ENCODE measurements at regions not wholly inside any gene's neighbourhood (a gene's known extent, or its start where the extent isn't known, plus 50 kb on each side); places are given as distances from the start of the nearest gene placed in this dataset.
"Not testable (repeated sequence)": the region's sequence is repeated elsewhere in the genome, so short reads cannot be mapped to it uniquely, and the experiment has no call there.

- no peaks in the 10 kb centered on the region for H3K36me3 ChIP-seq (ENCODE audit: control insufficient read depth, insufficient read depth, low read length)
- no peaks in the 10 kb centered on the region for H3K27me3 ChIP-seq (ENCODE audit: control insufficient read depth, insufficient read depth, low read length)
- no peak overlapping the region for H2BK120ac ChIP-seq (ENCODE audit: low read depth, low read length)
- intact Hi-C loops (cut with micrococcal nuclease) = no loop called here
- WGBS, 2 experiments (ENCODE audit: extremely low coverage in 2 of 2, insufficient read length in 1 of 2) = no CpG with 5 or more reads among the region's 3 CpGs
- H3K56ac ChIP-seq (ENCODE audit: extremely low read depth, insufficient read depth, low read length) = no peak overlapping the region
- ChIA-PET POLR2A (ENCODE audit: unreplicated experiment) (no interaction called here), CTCF (no interaction called here)
- no peak overlapping the region for H3K14ac ChIP-seq (replicated peaks; ENCODE audit: low read depth, low read length)
- no peak overlapping the region for H2BK20ac ChIP-seq (ENCODE audit: low read depth, low read length)
- no peak overlapping the region for H2BK5ac ChIP-seq (ENCODE audit: low read depth, low read length, poor library complexity, severe bottlenecking)
- H3K9me1 ChIP-seq (ENCODE audit: insufficient read depth, low read length) = no peaks in the 10 kb centered on the region
- H4K8ac ChIP-seq (ENCODE audit: low read depth in 2 of 2, low read length in 2 of 2) = no peak overlapping the region
- H2BK15ac ChIP-seq (ENCODE audit: low read depth, low read length) = no peak overlapping the region
- no peak overlapping the region for H3K4ac ChIP-seq (ENCODE audit: low read depth, low read length)
- no peak overlapping the region for H3K4me2 ChIP-seq (ENCODE audit: low read depth, low read length)
- H4K91ac ChIP-seq (ENCODE audit: insufficient read depth, low read depth, low read length) = no peak overlapping the region
- DNase-seq (peak; percentile 44), ATAC-seq (ENCODE audit: low read depth) (no peak)
- H3K27ac ChIP-seq (ENCODE audit: insufficient read depth, low read length) = no peak overlapping the region
- H3K4me1 ChIP-seq (ENCODE audit: control insufficient read depth, insufficient read depth, low read length) = no peaks in the 10 kb centered on the region; the same call in 1 of the 2 replicates
- no peak overlapping the region for H4K5ac ChIP-seq (ENCODE audit: low read depth, low read length)
- dilution Hi-C loops (cut with HindIII; ENCODE audit: low sequenced_read_pairs, unreplicated experiment) = no loop called here
- H2AFZ ChIP-seq (replicated peaks; ENCODE audit: low read length, poor library complexity) = no peak overlapping the region
- no peak for TF ChIP-seq MAZ (IDR thresholded peaks at IDR 0.05; ENCODE audit: borderline replicate concordance, low read depth, low read length)
- peak; percentile 59; the same call in 1 of the 2 replicates for TF ChIP-seq CEBPB (IDR thresholded peaks at IDR 0.05; ENCODE audit: low read depth, low read length)
- in situ Hi-C loops (cut with MboI; ENCODE audit: low sequenced_read_pairs) = no loop called here
- no peaks in the 10 kb centered on the region for H4K20me1 ChIP-seq (ENCODE audit: insufficient read depth, low read length)
- H3K18ac ChIP-seq (ENCODE audit: low read depth, low read length) = no peak overlapping the region
- no peak overlapping the region for H2AK5ac ChIP-seq (ENCODE audit: low read depth, low read length)
- no peak overlapping the region for H2AK9ac ChIP-seq (replicated peaks; ENCODE audit: low read depth, low read length, poor library complexity)
- H3K23ac ChIP-seq (ENCODE audit: low read depth, low read length) = no peak overlapping the region
- no peaks in the 10 kb centered on the region for H3K9me3 ChIP-seq (ENCODE audit: control insufficient read depth, insufficient read depth, low read length)
- H3K79me1 ChIP-seq (ENCODE audit: low read depth in 1 of 2, low read length in 2 of 2) = no peaks in the 10 kb centered on the region
- no TSS peak for BruUV-seq (replicated peaks)
- no peak overlapping the region for H3K9ac ChIP-seq (ENCODE audit: low read depth, low read length)
- H3K4me3 ChIP-seq (ENCODE audit: insufficient read depth, low read depth, low read length) = no peak overlapping the region
Measured at GRCh38 chr3:72031581-72031980, 246.6 kb upstream of the PROK2 start.

DNA sequence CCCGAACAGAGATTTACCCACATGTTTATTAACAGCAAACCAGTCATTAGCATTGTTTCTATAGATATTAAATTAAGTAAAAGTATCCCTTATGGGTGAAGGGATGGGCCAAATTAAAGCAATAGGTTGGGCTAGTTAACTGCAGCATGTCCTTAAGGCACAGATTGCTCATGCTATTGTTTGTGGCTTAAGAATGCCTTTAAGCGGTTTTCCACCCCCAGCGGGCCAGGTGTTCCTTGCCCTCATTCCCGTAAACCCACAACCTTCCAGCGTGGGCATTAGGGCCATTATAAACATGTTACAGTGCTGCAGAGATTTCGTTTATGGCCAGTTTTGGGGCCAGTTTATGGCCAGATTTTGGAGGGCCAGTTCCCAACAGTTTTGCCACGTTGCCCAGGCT lies 245.3 kb upstream of the PROK2 start:
- ATAC-seq (ENCODE audit: low read depth); in situ Hi-C loops (cut with MboI; ENCODE audit: low sequenced_read_pairs); CTCF ChIA-PET: not testable (repeated sequence)

More for the DNA sequence above, 245.3 kb upstream of the PROK2 start:
- WGBS, 2 experiments (ENCODE audit: extremely low coverage in 2 of 2, insufficient read length in 1 of 2) = 40% methylated on average over 2 of the region's 7 CpGs; no CpG with 5 or more reads in 1 of the 2 experiments
- H4K5ac ChIP-seq (ENCODE audit: low read depth, low read length); H3K27me3 ChIP-seq (ENCODE audit: control insufficient read depth, insufficient read depth, low read length); H3K4ac ChIP-seq (ENCODE audit: low read depth, low read length); H2BK5ac ChIP-seq (ENCODE audit: low read depth, low read length, poor library complexity, severe bottlenecking); H3K56ac ChIP-seq (ENCODE audit: extremely low read depth, insufficient read depth, low read length); H2BK15ac ChIP-seq (ENCODE audit: low read depth, low read length); H3K4me2 ChIP-seq (ENCODE audit: low read depth, low read length); H2AK5ac ChIP-seq (ENCODE audit: low read depth, low read length); H3K9ac ChIP-seq (ENCODE audit: low read depth, low read length); H2AFZ ChIP-seq (replicated peaks; ENCODE audit: low read length, poor library complexity); H3K9me1 ChIP-seq (ENCODE audit: insufficient read depth, low read length); H2BK120ac ChIP-seq (ENCODE audit: low read depth, low read length); H4K8ac ChIP-seq (ENCODE audit: low read depth in 2 of 2, low read length in 2 of 2); POLR2A ChIA-PET (ENCODE audit: unreplicated experiment); intact Hi-C loops (cut with micrococcal nuclease); BruUV-seq (replicated peaks); H3K27ac ChIP-seq (ENCODE audit: insufficient read depth, low read length); H3K23ac ChIP-seq (ENCODE audit: low read depth, low read length); H2BK20ac ChIP-seq (ENCODE audit: low read depth, low read length); H2AK9ac ChIP-seq (replicated peaks; ENCODE audit: low read depth, low read length, poor library complexity); H4K91ac ChIP-seq (ENCODE audit: insufficient read depth, low read depth, low read length); H3K79me1 ChIP-seq (ENCODE audit: low read depth in 1 of 2, low read length in 2 of 2); H3K36me3 ChIP-seq (ENCODE audit: control insufficient read depth, insufficient read depth, low read length); dilution Hi-C loops (cut with HindIII; ENCODE audit: low sequenced_read_pairs, unreplicated experiment); H3K14ac ChIP-seq (replicated peaks; ENCODE audit: low read depth, low read length); H3K18ac ChIP-seq (ENCODE audit: low read depth, low read length); H3K4me1 ChIP-seq (ENCODE audit: control insufficient read depth, insufficient read depth, low read length); DNase-seq; H3K4me3 ChIP-seq (ENCODE audit: insufficient read depth, low read depth, low read length); H3K9me3 ChIP-seq (ENCODE audit: control insufficient read depth, insufficient read depth, low read length); H4K20me1 ChIP-seq (ENCODE audit: insufficient read depth, low read length): not testable (repeated sequence)

All from IMR-90 (cell line).